ENCODE measurements at regions not wholly inside any gene's neighbourhood (a gene's known extent, or its start where the extent isn't known, plus 50 kb on each side); places are given as distances from the start of the nearest gene placed in this dataset.

GRCh38 chr3:34973586-34973985 is 665.7 kb upstream of the ARPP21 start:
- TF ChIP-seq POLR2A (IDR thresholded peaks at IDR 0.05; ENCODE audit: low read depth, low read length), result no peak
- no peak for TF ChIP-seq EZH2 (IDR thresholded peaks at IDR 0.05; ENCODE audit: borderline replicate concordance, low read depth, low read length, severe bottlenecking)
- no peak for TF ChIP-seq MAX (IDR thresholded peaks at IDR 0.05; ENCODE audit: insufficient read depth, insufficient read length)

All from endothelial cell of umbilical vein (primary cell).